BJ (cell line): ENCODE measurements at regions not wholly inside any gene's neighbourhood (a gene's known extent, or its start where the extent isn't known, plus 50 kb on each side); places are given as distances from the start of the nearest gene placed in this dataset.

Experiments used
- CTCF ChIA-PET: fragments of 350-600 bp; formaldehyde crosslinking; extraction: SDS; loops from one replicate; lab custom pipeline; 2021; ENCODE audit warnings: antibody characterized with exemption, inconsistent platforms; lab: Yijun Ruan, JAX
- POLR2A ChIA-PET: fragments of 300-600 bp; sonication (Branson Sonifier 250); formaldehyde crosslinking; extraction: SDS; loops from one replicate; lab custom pipeline; 2021; ENCODE audit warnings: antibody characterized with exemption; lab: Charles Lee
- DNase-seq: peaks from one replicate; pipeline ENCODE4 v3.0.0-alpha.2; 2011; ENCODE audit warnings: low read depth
- H3K27me3 ChIP-seq: 2 replicates; pipeline ENCODE4 v1.6.0; 2011; ENCODE audit warnings: low read length; ENCODE audit not compliant: control insufficient read depth, insufficient read depth
- H3K36me3 ChIP-seq: 2 replicates; pipeline ENCODE4 v1.5.1; 2011; ENCODE audit warnings: low read length; ENCODE audit not compliant: control insufficient read depth, insufficient read depth
- H3K4me3 ChIP-seq: 2 replicates; pipeline ENCODE4 v1.5.1; 2011; ENCODE audit warnings: low read depth, mild to moderate bottlenecking, control low read depth, low read length
- TF ChIP-seq, protein P1 (sequence below): IDR thresholded peaks from 2 replicates; pipeline ENCODE4 v1.5.1; 2011; ENCODE audit warnings: low read depth, mild to moderate bottlenecking, control low read depth, inconsistent platforms, low read length, moderate library complexity; ENCODE audit not compliant: insufficient read depth

DNA sequence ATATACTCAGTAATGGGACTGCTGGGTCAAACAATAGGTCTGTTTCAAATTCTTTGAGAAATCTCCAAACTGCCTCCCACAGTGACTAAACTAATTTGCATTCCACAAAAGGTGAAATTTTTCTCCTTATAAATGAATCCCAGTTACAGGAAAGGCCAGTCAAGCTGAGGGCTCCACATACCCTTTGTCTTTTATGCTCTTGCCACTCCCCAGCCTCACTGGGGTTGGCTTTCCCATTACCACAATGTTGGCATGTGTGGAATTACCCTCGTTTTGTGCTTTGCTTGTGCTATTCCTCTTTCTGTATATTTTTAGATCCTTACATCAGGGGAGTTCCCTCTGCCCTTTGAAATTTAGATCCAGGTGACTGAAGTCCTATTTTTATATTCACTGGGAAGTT, 220.2 kb upstream of the LCORL start:
- H3K36me3 ChIP-seq, result no peaks in the 10 kb centered on the region
- CTCF ChIA-PET, result no interaction called here
- no peaks in the 10 kb centered on the region for H3K27me3 ChIP-seq
- no peak overlapping the region for H3K4me3 ChIP-seq
- DNase-seq, result no peak
- TF ChIP-seq, protein P1, sequence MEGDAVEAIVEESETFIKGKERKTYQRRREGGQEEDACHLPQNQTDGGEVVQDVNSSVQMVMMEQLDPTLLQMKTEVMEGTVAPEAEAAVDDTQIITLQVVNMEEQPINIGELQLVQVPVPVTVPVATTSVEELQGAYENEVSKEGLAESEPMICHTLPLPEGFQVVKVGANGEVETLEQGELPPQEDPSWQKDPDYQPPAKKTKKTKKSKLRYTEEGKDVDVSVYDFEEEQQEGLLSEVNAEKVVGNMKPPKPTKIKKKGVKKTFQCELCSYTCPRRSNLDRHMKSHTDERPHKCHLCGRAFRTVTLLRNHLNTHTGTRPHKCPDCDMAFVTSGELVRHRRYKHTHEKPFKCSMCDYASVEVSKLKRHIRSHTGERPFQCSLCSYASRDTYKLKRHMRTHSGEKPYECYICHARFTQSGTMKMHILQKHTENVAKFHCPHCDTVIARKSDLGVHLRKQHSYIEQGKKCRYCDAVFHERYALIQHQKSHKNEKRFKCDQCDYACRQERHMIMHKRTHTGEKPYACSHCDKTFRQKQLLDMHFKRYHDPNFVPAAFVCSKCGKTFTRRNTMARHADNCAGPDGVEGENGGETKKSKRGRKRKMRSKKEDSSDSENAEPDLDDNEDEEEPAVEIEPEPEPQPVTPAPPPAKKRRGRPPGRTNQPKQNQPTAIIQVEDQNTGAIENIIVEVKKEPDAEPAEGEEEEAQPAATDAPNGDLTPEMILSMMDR, result no peak
- POLR2A ChIA-PET, result no interaction called here

DNA sequence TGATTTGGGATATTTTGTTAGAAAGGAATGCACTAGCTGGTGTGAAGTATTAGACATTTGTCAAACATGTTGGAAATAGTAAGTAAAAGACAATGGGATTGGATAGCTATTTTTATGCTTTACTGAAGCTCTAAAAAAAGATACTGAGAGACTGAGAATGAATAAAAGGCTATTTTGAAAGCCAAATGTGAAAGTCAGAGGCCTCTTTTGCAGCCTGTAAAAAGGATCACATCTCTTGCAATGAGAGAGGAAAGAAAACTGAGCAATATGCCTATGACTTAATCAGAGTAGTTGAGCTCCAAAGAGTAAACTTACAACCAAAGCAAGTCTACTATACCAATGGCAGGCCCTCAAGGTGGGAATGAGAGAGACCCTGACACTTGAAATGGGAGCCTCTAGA, 212.6 kb upstream of the LCORL start:
- Histone ChIP-seq H3K4me3 (no peak overlapping the region), H3K27me3 (no peaks in the 10 kb centered on the region), H3K36me3 (no peaks in the 10 kb centered on the region)
- CTCF ChIA-PET, result no interaction called here
- TF ChIP-seq, protein P1, result no peak
- POLR2A ChIA-PET, result no interaction called here
- no peak for DNase-seq

DNA sequence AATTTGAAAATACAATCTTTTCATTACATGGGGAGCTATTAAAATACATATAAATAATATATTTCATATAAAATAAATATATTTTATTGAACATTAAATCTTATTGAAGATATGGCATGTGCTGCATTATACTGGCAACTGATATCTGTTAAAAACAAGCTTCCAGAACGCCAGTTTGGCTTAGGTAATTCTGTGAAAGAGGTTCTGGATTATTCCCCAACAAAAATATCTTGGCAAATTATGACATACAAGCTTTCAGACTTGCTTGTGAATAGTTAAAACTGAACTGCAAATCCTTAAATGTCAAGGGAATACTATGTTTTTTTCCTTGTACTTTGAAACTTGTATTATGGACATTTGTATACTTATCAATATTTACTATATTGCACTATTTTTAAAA, 210.2 kb upstream of the LCORL start:
- POLR2A ChIA-PET, result no interaction called here
- H3K36me3 ChIP-seq, result no peaks in the 10 kb centered on the region
- CTCF ChIA-PET, result no interaction called here

DNA sequence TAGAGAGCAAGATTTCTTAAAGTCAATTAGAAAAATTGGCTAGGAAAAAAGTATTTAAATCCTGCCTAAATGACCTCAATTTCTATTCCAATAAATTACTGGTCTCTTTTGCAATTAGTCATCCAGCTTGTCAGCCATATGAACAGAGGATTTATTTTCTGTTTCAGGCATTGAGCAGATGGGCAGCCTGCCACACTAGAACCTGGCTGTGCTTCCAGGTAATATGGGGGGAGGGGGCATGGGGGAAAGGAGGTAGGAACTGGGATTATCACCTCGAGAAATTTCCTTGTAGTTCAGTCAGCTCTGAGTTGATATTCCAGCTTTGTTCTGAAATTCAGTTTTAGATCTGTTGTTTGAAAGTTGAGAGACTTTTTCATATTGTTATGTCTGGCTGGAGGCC, 206.3 kb upstream of the LCORL start:
- Histone ChIP-seq H3K27me3 (no peaks in the 10 kb centered on the region), H3K36me3 (no peaks in the 10 kb centered on the region), H3K4me3 (no peak overlapping the region)
- TF ChIP-seq, protein P1, result no peak
- CTCF ChIA-PET, result no interaction called here
- POLR2A ChIA-PET, result no interaction called here
- no peak for DNase-seq

More for the DNA sequence above, 210.2 kb upstream of the LCORL start:
- Histone ChIP-seq H3K4me3 (no peak overlapping the region), H3K27me3 (no peaks in the 10 kb centered on the region)
- TF ChIP-seq, protein P1, result no peak
- DNase-seq, result no peak

DNA sequence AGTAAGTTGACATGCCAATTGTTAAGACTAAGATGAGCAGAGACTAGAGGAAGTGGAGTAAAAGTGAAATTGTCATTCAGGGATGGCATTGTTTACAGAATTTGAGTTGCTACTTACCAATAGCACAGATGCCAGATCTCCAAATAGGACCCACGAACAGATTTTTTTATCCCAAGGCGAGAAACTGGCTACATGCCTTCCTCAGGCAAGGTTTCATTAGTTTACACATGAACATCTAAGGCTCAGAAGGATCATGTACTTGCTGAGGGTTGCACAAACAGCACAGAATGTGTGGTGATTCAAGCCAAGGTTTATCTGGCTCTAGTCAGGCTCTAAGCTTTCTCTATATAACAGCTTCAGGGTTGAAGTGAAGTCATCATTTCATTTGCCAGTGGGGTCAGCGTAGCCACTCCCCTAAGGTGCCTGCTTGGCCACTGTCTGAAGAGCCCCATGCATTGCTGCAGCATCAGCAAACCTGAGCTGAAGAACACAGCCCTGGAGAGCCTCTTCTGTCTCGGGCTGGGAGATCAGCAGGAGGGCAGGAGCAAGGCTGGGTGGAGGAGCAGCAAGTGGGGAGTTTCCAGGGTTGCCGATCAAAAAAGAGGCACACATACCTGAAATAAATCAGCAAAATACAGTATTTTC, 193.0 kb upstream of the LCORL start:
- TF ChIP-seq, protein P1, result no peak
- no peaks in the 10 kb centered on the region for H3K27me3 ChIP-seq
- no peak overlapping the region for H3K4me3 ChIP-seq
- ChIA-PET POLR2A (no interaction called here), CTCF (no interaction called here)
- DNase-seq, result no peak
- no peaks in the 10 kb centered on the region for H3K36me3 ChIP-seq
